Ectodermal cell (in vitro differentiated cells): ENCODE measurements at regions not wholly inside any gene's neighbourhood (a gene's known extent, or its start where the extent isn't known, plus 50 kb on each side); places are given as distances from the start of the nearest gene placed in this dataset.

Experiments used
- H3K27ac ChIP-seq: 2 replicates; pipeline ENCODE4 v1.7.0; 2013; ENCODE audit warnings: mild to moderate bottlenecking, low read depth, low read length; ENCODE audit not compliant: insufficient read depth, poor library complexity, severe bottlenecking
- H3K27me3 ChIP-seq: 2 replicates; pipeline ENCODE4 v1.7.0; 2013; ENCODE audit warnings: mild to moderate bottlenecking, low read length; ENCODE audit not compliant: insufficient read depth, control insufficient read depth, poor library complexity, severe bottlenecking
- H3K36me3 ChIP-seq: one replicate; pipeline ENCODE4 v1.7.0; 2013; ENCODE audit warnings: low read length; ENCODE audit not compliant: control insufficient read depth, insufficient read depth
- H3K4me1 ChIP-seq: one replicate; pipeline ENCODE4 v1.7.0; 2013; ENCODE audit warnings: low read length; ENCODE audit not compliant: control insufficient read depth, insufficient read depth
- H3K4me3 ChIP-seq: 2 replicates; pipeline ENCODE4 v1.7.0; 2013; ENCODE audit warnings: low read depth, low read length, control low read depth; ENCODE audit not compliant: insufficient read depth
- H3K9me3 ChIP-seq: 2 replicates; pipeline ENCODE4 v1.7.0; 2013; ENCODE audit warnings: mild to moderate bottlenecking, low read length, moderate library complexity; ENCODE audit not compliant: control insufficient read depth
- WGBS, 2 experiments: methylation state at CpG; one replicate each; pipeline ENCODE4 v1.1.7; 2013; ENCODE audit warnings: missing lambda C conversion rate in 2 of 2; 5-methylcytosine and 5-hydroxymethylcytosine counted together

DNA sequence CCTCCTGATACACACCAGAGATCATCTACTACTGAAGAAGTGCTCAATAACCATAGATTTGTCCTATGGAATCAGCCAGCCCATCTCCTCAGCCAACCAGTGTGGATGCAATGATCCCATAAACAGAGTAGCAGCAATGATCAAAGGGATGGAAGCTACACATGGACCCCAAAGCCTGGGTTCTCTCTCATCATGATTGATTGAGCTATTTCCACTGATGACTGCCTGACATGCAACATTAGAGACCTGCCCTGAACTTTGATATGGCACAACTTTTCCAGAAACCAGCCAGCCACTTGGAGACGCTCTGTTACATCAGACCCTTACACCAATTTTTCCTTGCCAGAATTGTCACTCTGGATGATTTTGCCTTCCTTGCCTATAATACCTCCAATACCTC is 471.6 kb downstream of the BUD13 start:
- Histone ChIP-seq H3K4me3 (no peak overlapping the region), H3K27ac (no peak overlapping the region), H3K4me1 (no peaks in the 10 kb centered on the region), H3K9me3 (no peaks in the 10 kb centered on the region), H3K27me3 (no peaks in the 10 kb centered on the region), H3K36me3 (no peaks in the 10 kb centered on the region)
- WGBS, 2 experiments, result 87 to 96% methylated on average over 1 of the region's 1 CpG

DNA sequence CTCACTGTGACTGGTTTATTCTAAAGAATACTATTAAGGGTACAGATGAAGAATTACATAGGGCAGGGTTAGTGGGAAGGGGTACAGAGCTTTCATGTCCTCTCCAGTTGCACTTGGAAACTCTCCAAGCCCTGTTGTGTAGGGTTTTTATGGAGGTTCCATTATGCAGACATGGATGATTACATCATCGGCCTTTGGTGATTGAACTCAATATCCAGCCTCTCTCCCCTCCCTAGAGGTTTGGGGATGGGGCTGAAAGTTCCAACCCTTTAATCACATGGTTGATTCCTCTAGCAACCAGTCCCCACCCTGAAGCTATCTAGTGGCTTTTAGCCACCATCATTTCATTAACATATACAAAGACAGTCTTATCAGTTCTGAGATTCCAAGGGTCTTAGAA is 472.6 kb downstream of the BUD13 start:
- no peaks in the 10 kb centered on the region for H3K36me3 ChIP-seq
- no peak overlapping the region for H3K4me3 ChIP-seq
- no peak overlapping the region for H3K27ac ChIP-seq
- no peaks in the 10 kb centered on the region for H3K27me3 ChIP-seq
- H3K4me1 ChIP-seq, result no peaks in the 10 kb centered on the region
- H3K9me3 ChIP-seq, result no peaks in the 10 kb centered on the region
- 83 to 100% methylated on average over 1 of the region's 1 CpG for WGBS, 2 experiments

DNA sequence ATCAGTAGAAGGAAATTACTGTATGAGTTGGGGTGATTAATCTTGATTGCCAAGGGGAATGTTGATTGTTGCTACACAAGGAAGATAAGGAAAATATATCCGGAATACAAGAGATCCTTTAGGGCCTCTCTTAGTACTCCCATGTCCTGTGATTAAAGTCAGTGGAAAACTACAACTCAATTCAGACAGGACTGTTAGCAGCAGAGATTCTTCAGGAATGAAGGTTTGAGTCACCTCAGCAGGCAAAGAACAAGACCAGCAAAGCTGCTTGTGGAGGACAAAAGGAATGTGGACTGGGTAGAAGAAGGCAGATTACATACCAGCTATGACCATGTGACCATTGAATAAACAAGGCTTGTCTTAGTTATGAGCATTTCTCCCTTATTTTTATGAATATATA is 478.2 kb downstream of the BUD13 start:
- Histone ChIP-seq H3K27me3 (no peaks in the 10 kb centered on the region), H3K36me3 (no peaks in the 10 kb centered on the region), H3K27ac (no peak overlapping the region), H3K4me3 (no peak overlapping the region), H3K9me3 (peaks cover 4% of the 10 kb centered on the region), H3K4me1 (no peaks in the 10 kb centered on the region)
- WGBS, 2 experiments, result 87 to 100% methylated on average over 1 of the region's 1 CpG

DNA sequence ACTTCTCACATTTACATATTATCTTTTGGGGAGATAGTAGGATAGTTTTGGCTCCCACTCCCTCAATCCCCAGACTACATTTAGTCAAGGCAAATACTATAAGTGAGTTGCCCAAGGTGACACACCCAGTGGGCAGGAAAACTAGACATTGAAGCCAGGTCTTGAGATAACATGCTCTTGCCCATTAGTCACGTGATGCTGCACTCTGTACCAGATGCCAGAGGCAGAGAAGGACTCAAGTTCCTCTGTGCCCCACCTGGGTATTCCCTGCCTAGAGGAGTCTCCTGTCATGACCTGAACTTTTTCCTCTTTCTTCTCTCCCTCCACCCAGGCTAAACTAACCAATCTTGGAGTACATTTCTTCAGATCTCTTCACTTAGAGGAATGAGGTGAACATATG is 484.9 kb downstream of the BUD13 start:
- H3K36me3 ChIP-seq, result no peaks in the 10 kb centered on the region
- H3K4me3 ChIP-seq, result no peak overlapping the region
- no peaks in the 10 kb centered on the region for H3K27me3 ChIP-seq
- 85 to 95% methylated on average over 1 of the region's 1 CpG for whole genome bisulfite sequencing, 2 experiments
- H3K4me1 ChIP-seq, result peaks cover 3% of the 10 kb centered on the region
- no peak overlapping the region for H3K27ac ChIP-seq
- peaks cover 4% of the 10 kb centered on the region for H3K9me3 ChIP-seq

DNA sequence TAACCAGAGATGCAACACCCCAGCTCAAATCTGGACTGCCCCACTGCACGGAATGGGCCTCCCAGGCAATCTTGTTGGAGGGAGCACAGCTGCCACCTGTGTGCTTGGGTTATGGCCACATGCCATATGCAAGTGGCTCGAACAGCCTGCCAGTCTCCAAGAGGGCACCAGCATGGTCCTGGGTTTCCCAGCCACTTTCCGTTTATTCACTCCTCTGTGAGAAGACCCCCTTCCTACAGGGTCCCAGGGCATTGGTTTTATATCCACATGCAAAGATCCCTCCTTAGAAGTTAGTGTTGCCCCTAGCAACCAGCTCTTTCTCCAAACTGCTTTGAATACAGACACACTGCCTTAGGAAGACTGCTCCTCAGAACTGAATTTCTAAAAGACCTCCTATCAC is 487.8 kb downstream of the BUD13 start:
- peaks cover 3% of the 10 kb centered on the region for H3K4me1 ChIP-seq
- no peaks in the 10 kb centered on the region for H3K27me3 ChIP-seq
- no peaks in the 10 kb centered on the region for H3K36me3 ChIP-seq
- WGBS, 2 experiments, result 73 to 81% methylated on average over 3 of the region's 3 CpGs
- no peaks in the 10 kb centered on the region for H3K9me3 ChIP-seq
- H3K4me3 ChIP-seq, result no peak overlapping the region
- no peak overlapping the region for H3K27ac ChIP-seq

DNA sequence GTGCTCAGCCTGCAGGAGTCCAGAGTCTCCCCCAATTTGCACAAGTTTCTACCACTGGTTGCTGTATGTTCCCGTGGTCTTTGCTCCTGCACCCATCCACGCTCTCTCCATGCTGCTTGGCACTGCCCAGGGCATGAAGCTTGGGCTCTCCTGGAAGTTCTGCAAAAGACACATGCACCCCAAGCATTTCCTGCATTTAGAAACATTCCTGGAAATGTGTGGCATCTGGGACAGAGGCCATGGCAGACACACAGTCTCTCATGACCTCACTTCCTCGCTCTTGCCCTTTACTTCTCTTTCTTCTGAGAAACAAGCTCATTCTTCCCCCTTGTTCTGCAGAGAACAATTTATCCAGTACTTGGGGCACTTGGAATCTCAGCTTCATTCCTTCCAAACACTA is 489.5 kb downstream of the BUD13 start:
- Histone ChIP-seq H3K27me3 (no peaks in the 10 kb centered on the region), H3K36me3 (no peaks in the 10 kb centered on the region), H3K4me1 (peaks cover 6% of the 10 kb centered on the region), H3K27ac (no peak overlapping the region), H3K4me3 (no peak overlapping the region), H3K9me3 (no peaks in the 10 kb centered on the region)
- WGBS, 2 experiments, result 92 to 93% methylated on average over 3 of the region's 3 CpGs

DNA sequence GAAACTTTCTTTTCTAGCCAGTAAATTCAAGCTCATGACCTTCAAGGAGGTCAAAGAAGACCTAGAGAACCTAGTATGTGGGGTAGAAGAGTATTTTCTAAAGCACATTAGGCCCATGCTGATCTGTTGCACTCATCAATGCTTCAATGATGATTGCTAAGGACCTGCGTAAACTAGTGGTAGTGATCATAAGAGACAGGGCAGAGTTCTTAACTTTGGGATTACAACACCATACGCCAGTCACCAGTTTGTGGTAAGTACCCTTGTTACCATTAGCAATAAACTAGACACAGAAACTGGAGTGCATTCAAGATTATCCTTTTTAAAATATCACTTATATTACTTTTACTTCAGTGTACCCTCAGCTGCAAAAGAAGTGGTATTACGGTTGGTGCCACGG is 490.3 kb downstream of the BUD13 start:
- peaks cover 6% of the 10 kb centered on the region for H3K4me1 ChIP-seq
- H3K27me3 ChIP-seq, result no peaks in the 10 kb centered on the region
- H3K36me3 ChIP-seq, result no peaks in the 10 kb centered on the region
- no peak overlapping the region for H3K4me3 ChIP-seq
- no peaks in the 10 kb centered on the region for H3K9me3 ChIP-seq
- 90 to 97% methylated on average over 4 of the region's 4 CpGs for WGBS, 2 experiments
- no peak overlapping the region for H3K27ac ChIP-seq

DNA sequence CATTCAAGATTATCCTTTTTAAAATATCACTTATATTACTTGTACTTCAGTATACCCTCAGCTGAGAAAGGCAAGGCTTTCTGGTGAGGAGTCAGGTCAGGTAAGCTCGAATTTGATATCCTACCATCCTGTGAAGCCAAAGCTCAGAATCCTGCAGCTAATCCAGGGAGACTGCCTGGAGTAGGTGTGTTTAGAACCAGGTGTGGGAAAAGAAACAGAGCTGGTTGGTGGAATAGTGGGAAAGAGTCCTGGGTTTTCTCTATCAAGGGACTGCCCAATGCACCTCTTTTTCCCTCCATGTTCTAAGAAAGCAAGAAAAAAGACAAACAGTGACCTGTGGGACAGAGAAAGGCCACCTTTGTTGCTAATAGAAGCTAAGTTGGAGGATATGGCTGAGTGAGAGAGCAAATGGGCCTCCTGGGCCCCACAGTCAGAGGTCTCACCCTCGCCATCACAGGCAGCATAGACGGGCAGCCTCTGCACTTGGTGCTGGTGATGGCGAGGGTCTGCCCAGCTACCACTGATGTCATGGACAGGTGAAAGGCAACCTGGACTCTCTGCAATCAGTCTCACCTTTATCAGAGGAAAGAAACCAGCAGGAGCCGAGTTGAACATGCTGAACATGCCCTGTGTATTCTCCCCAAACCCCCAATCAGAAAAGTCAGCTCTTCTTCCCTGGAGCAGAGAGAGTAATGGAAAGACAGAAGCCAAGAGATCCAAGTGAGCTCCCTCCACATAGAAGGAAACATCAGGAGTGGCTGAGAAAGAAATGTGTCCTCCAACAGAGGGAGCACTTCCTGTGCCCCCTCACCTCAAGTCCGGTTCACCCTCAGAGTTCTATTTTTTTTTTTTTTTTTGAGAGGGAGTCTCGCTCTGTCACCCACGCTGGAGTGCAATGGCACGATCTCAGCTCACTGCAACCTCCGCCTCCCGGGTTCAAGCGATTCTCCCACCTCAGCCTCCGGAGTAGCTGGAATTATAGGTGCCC is 491.3 kb downstream of the BUD13 start:
- Histone ChIP-seq H3K27ac (no peak overlapping the region), H3K27me3 (no peaks in the 10 kb centered on the region), H3K36me3 (no peaks in the 10 kb centered on the region), H3K4me3 (no peak overlapping the region), H3K4me1 (peaks cover 6% of the 10 kb centered on the region), H3K9me3 (no peaks in the 10 kb centered on the region)
- 87 to 88% methylated on average over 13 of the region's 13 CpGs for WGBS, 2 experiments

DNA sequence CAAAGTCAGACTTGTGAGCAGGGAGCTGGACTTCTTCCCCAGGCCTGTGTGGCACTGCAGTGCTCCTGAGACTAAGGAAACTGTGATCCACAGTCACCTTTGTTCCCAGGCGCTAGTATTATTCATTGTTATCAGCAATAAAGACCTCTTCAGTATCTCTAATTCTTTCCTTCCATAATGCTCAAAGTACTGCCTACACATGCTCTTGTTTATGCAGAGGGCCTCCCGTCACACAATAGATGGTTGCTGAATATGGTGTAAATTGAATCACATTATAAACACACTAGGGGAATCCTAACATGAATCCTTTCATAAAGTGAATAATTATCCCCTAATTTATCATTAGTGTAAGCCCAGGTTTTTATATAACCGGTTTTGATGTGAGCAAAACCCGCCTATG is 493.3 kb downstream of the BUD13 start:
- Histone ChIP-seq H3K9me3 (no peaks in the 10 kb centered on the region), H3K27ac (no peak overlapping the region), H3K4me1 (peaks cover 2% of the 10 kb centered on the region), H3K27me3 (no peaks in the 10 kb centered on the region), H3K4me3 (no peak overlapping the region), H3K36me3 (no peaks in the 10 kb centered on the region)
- WGBS, 2 experiments, result 90 to 91% methylated on average over 3 of the region's 4 CpGs

DNA sequence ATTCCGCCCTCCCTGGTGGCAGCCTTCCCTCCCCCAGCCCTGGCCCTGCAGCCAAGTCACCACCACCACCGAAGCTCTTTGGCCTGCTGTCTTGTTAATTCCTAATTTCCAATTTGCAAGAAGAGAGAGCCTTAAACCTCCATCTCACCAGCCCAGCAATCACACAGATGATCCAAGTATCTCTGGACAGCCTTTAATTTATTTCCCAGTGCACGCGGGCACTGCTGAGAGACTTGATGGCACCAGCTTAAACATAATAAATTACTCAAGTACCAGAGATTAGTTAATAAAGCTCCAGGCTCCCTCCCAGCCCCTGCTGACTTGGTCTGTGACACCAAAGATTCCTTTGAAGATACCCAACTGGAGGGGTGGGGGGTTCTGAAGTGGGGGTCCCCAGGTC is 494.7 kb downstream of the BUD13 start:
- WGBS, 2 experiments, result 94 to 95% methylated on average over 4 of the region's 4 CpGs
- Histone ChIP-seq H3K4me1 (peaks cover 2% of the 10 kb centered on the region), H3K36me3 (no peaks in the 10 kb centered on the region), H3K9me3 (no peaks in the 10 kb centered on the region), H3K27ac (no peak overlapping the region), H3K4me3 (no peak overlapping the region), H3K27me3 (no peaks in the 10 kb centered on the region)
